ENCODE measurements at regions not wholly inside any gene's neighbourhood (a gene's known extent, or its start where the extent isn't known, plus 50 kb on each side); places are given as distances from the start of the nearest gene placed in this dataset.

- TF ChIP-seq RAD21 (IDR thresholded peaks at IDR 0.05; ENCODE audit: low read length), result no peak
- no peak for TF ChIP-seq USF2 (IDR thresholded peaks at IDR 0.05; ENCODE audit: low read depth, low read length)
- no peak for TF ChIP-seq POLR2A (IDR thresholded peaks at IDR 0.05; ENCODE audit: low read depth, low read length)
- TF ChIP-seq FOS (IDR thresholded peaks at IDR 0.05; ENCODE audit: low read depth, low read length), result no peak
- TF ChIP-seq, protein P1, sequence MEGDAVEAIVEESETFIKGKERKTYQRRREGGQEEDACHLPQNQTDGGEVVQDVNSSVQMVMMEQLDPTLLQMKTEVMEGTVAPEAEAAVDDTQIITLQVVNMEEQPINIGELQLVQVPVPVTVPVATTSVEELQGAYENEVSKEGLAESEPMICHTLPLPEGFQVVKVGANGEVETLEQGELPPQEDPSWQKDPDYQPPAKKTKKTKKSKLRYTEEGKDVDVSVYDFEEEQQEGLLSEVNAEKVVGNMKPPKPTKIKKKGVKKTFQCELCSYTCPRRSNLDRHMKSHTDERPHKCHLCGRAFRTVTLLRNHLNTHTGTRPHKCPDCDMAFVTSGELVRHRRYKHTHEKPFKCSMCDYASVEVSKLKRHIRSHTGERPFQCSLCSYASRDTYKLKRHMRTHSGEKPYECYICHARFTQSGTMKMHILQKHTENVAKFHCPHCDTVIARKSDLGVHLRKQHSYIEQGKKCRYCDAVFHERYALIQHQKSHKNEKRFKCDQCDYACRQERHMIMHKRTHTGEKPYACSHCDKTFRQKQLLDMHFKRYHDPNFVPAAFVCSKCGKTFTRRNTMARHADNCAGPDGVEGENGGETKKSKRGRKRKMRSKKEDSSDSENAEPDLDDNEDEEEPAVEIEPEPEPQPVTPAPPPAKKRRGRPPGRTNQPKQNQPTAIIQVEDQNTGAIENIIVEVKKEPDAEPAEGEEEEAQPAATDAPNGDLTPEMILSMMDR (conservative IDR thresholded peaks at IDR 0.05; ENCODE audit: low read depth, low read length), result no peak
- no peak for TF ChIP-seq CEBPB (IDR thresholded peaks at IDR 0.05; ENCODE audit: low read depth, low read length)
- no peak for TF ChIP-seq ELK1 (IDR thresholded peaks at IDR 0.05; ENCODE audit: borderline replicate concordance, low read depth, low read length)
- TF ChIP-seq MXI1 (IDR thresholded peaks at IDR 0.05; ENCODE audit: borderline replicate concordance, low read depth, low read length), result no peak
- TF ChIP-seq CHD1 (IDR thresholded peaks at IDR 0.05; ENCODE audit: low read depth, low read length), result no peak
- TF ChIP-seq SMC3 (IDR thresholded peaks at IDR 0.05; ENCODE audit: low read depth, low read length), result no peak
- TF ChIP-seq MAFK (IDR thresholded peaks at IDR 0.05; ENCODE audit: low read depth, low read length), result no peak
- no peak for TF ChIP-seq NFE2L2 (IDR thresholded peaks at IDR 0.05; ENCODE audit: low read depth, low read length)
- no peak for TF ChIP-seq RCOR1 (IDR thresholded peaks at IDR 0.05; ENCODE audit: insufficient replicate concordance, low read length)
- TF ChIP-seq RFX5 (IDR thresholded peaks at IDR 0.05; ENCODE audit: low read depth, low read length), result no peak
- no peak for TF ChIP-seq BHLHE40 (IDR thresholded peaks at IDR 0.05; ENCODE audit: low read depth, low read length)
- TF ChIP-seq MAZ (IDR thresholded peaks at IDR 0.05; ENCODE audit: borderline replicate concordance, low read depth, low read length), result no peak
- intact Hi-C loops (cut with micrococcal nuclease) (no loop called here), dilution Hi-C loops (cut with HindIII; ENCODE audit: low sequenced_read_pairs, unreplicated experiment) (no loop called here), in situ Hi-C loops (cut with MboI; ENCODE audit: low sequenced_read_pairs) (no loop called here)
- no peak overlapping the region for H3K23ac ChIP-seq (ENCODE audit: low read depth, low read length)
- no peak overlapping the region for H3K56ac ChIP-seq (ENCODE audit: extremely low read depth, insufficient read depth, low read length)
- BruUV-seq (replicated peaks), result no TSS peak
- H3K9me1 ChIP-seq (ENCODE audit: insufficient read depth, low read length), result peaks cover 3% of the 10 kb centered on the region; the same call in 1 of the 2 replicates
- no peak overlapping the region for H3K9ac ChIP-seq (ENCODE audit: low read depth, low read length)
- no peak overlapping the region for H4K91ac ChIP-seq (ENCODE audit: insufficient read depth, low read depth, low read length)
- no peak overlapping the region for H2AK9ac ChIP-seq (replicated peaks; ENCODE audit: low read depth, low read length, poor library complexity)
- H2BK20ac ChIP-seq (ENCODE audit: low read depth, low read length), result no peak overlapping the region
- H2BK15ac ChIP-seq (ENCODE audit: low read depth, low read length), result no peak overlapping the region
- no peaks in the 10 kb centered on the region for H3K36me3 ChIP-seq (ENCODE audit: control insufficient read depth, insufficient read depth, low read length)
- H3K9me3 ChIP-seq (ENCODE audit: control insufficient read depth, insufficient read depth, low read length), result 0 out of 2 replicates have a peak, but pooled peaks cover 2% of the 10 kb centered on the region
- no peak overlapping the region for H3K27ac ChIP-seq (ENCODE audit: insufficient read depth, low read length)
- no peak overlapping the region for H2AK5ac ChIP-seq (ENCODE audit: low read depth, low read length)
- H3K79me1 ChIP-seq (ENCODE audit: low read depth in 1 of 2, low read length in 2 of 2), result no peaks in the 10 kb centered on the region
- no peak for ATAC-seq (ENCODE audit: low read depth)
- H3K4me3 ChIP-seq (ENCODE audit: insufficient read depth, low read depth, low read length), result no peak overlapping the region
- WGBS, 2 experiments (ENCODE audit: extremely low coverage in 2 of 2, insufficient read length in 1 of 2), result no CpG with 5 or more reads among the region's 8 CpGs
- no peaks in the 10 kb centered on the region for H4K20me1 ChIP-seq (ENCODE audit: insufficient read depth, low read length)
- ChIA-PET CTCF (no interaction called here), POLR2A (ENCODE audit: unreplicated experiment) (no interaction called here)
- no peak overlapping the region for H2BK5ac ChIP-seq (ENCODE audit: low read depth, low read length, poor library complexity, severe bottlenecking)
- H3K4ac ChIP-seq (ENCODE audit: low read depth, low read length), result no peak overlapping the region
- H3K14ac ChIP-seq (replicated peaks; ENCODE audit: low read depth, low read length), result no peak overlapping the region
- H3K4me1 ChIP-seq (ENCODE audit: control insufficient read depth, insufficient read depth, low read length), result peaks cover 8% of the 10 kb centered on the region; the same call in 1 of the 2 replicates
- no peak overlapping the region for H3K18ac ChIP-seq (ENCODE audit: low read depth, low read length)
- H3K4me2 ChIP-seq (ENCODE audit: low read depth, low read length), result no peak overlapping the region
- peaks cover 1% of the 10 kb centered on the region; the same call in 1 of the 2 replicates for H3K27me3 ChIP-seq (ENCODE audit: control insufficient read depth, insufficient read depth, low read length)
- H2AFZ ChIP-seq (replicated peaks; ENCODE audit: low read length, poor library complexity), result no peak overlapping the region
- no peak overlapping the region for H4K8ac ChIP-seq (ENCODE audit: low read depth in 2 of 2, low read length in 2 of 2)
- DNase-seq, result no peak
- H2BK120ac ChIP-seq (ENCODE audit: low read depth, low read length), result no peak overlapping the region
- H4K5ac ChIP-seq (ENCODE audit: low read depth, low read length), result no peak overlapping the region
Measured at GRCh38 chr10:124344266-124344590, 74.5 kb downstream of the OAT start.
